ENCODE measurements at regions not wholly inside any gene's neighbourhood (a gene's known extent, or its start where the extent isn't known, plus 50 kb on each side); places are given as distances from the start of the nearest gene placed in this dataset.

- intact Hi-C loops (cut with DNase I): no loop called here
- ATAC-seq: no peak
- DNase-seq (ENCODE audit: low spot score): no peak
These were observed 735.6 kb upstream of the MARCKS start for GRCh38 chr6:113121571-113121970.

- DNase-seq (ENCODE audit: low spot score): no peak
- ATAC-seq: peak; percentile 83
- intact Hi-C loops (cut with DNase I): no loop called here
These were observed 735.1 kb upstream of the MARCKS start for GRCh38 chr6:113122060-113122459.

- DNase-seq (ENCODE audit: low spot score) (no peak), ATAC-seq (no peak)
- intact Hi-C loops (cut with DNase I): no loop called here
These were observed 731.5 kb upstream of the MARCKS start for GRCh38 chr6:113125626-113126025.

- no peak for ATAC-seq
- no peak for DNase-seq (ENCODE audit: low spot score)
- intact Hi-C loops (cut with DNase I): no loop called here
These were observed 729.2 kb upstream of the MARCKS start for GRCh38 chr6:113127786-113128419.

GRCh38 chr6:113128661-113129060 is 728.5 kb upstream of the MARCKS start:
- intact Hi-C loops (cut with DNase I): no loop called here
- ATAC-seq: no peak

GRCh38 chr6:113129991-113130390 is 727.2 kb upstream of the MARCKS start:
- intact Hi-C loops (cut with DNase I): no loop called here
- DNase-seq (ENCODE audit: low spot score) (no peak), ATAC-seq (no peak)

More at GRCh38 chr6:113128661-113129060, 728.5 kb upstream of the MARCKS start:
- no peak for DNase-seq (ENCODE audit: low spot score)

- intact Hi-C loops (cut with DNase I): no loop called here
- peak; percentile 83 for ATAC-seq
- DNase-seq (ENCODE audit: low spot score): peak; percentile 60
These were observed 719.7 kb upstream of the MARCKS start for GRCh38 chr6:113137426-113137825.

GRCh38 chr6:113140721-113141120 is 716.4 kb upstream of the MARCKS start:
- intact Hi-C loops (cut with DNase I): no loop called here
- no peak for DNase-seq (ENCODE audit: low spot score)
- ATAC-seq: no peak

- intact Hi-C loops (cut with DNase I): no loop called here
- DNase-seq (ENCODE audit: low spot score) (no peak), ATAC-seq (no peak)
These were observed 715.2 kb upstream of the MARCKS start for GRCh38 chr6:113141901-113142300.

GRCh38 chr6:113142671-113143174 is 714.4 kb upstream of the MARCKS start:
- ATAC-seq (no peak), DNase-seq (ENCODE audit: low spot score) (no peak)
- intact Hi-C loops (cut with DNase I): no loop called here

- ATAC-seq: no peak
- no peak for DNase-seq (ENCODE audit: low spot score)
- intact Hi-C loops (cut with DNase I): no loop called here
These were observed 713.9 kb upstream of the MARCKS start for GRCh38 chr6:113143206-113143605.

GRCh38 chr6:113144117-113144516 is 713.0 kb upstream of the MARCKS start:
- DNase-seq (ENCODE audit: low spot score) (no peak), ATAC-seq (no peak)
- intact Hi-C loops (cut with DNase I): no loop called here

- intact Hi-C loops (cut with DNase I): no loop called here
- ATAC-seq: no peak
- DNase-seq (ENCODE audit: low spot score): no peak
These were observed 710.3 kb upstream of the MARCKS start for GRCh38 chr6:113146878-113147277.

GRCh38 chr6:113147544-113147943 is 709.6 kb upstream of the MARCKS start:
- intact Hi-C loops (cut with DNase I): no loop called here

GRCh38 chr6:113148566-113148965 is 708.6 kb upstream of the MARCKS start:
- no peak for ATAC-seq
- intact Hi-C loops (cut with DNase I): no loop called here
- no peak for DNase-seq (ENCODE audit: low spot score)

More at GRCh38 chr6:113147544-113147943, 709.6 kb upstream of the MARCKS start:
- DNase-seq (ENCODE audit: low spot score) (no peak), ATAC-seq (no peak)

- DNase-seq (ENCODE audit: low spot score) (no peak), ATAC-seq (no peak)
- intact Hi-C loops (cut with DNase I): no loop called here
These were observed 707.6 kb upstream of the MARCKS start for GRCh38 chr6:113149511-113149910.

GRCh38 chr6:113160306-113161017 is 696.7 kb upstream of the MARCKS start:
- intact Hi-C loops (cut with DNase I): no loop called here
- peak; percentile 59 for ATAC-seq
- DNase-seq (ENCODE audit: low spot score): no peak

- ATAC-seq (peak; percentile 41), DNase-seq (ENCODE audit: low spot score) (no peak)
- intact Hi-C loops (cut with DNase I): no loop called here
These were observed 696.2 kb upstream of the MARCKS start for GRCh38 chr6:113161018-113161315.

- intact Hi-C loops (cut with DNase I): no loop called here
- no peak for ATAC-seq
- DNase-seq (ENCODE audit: low spot score): no peak
These were observed 694.4 kb upstream of the MARCKS start for GRCh38 chr6:113162739-113163138.

- ATAC-seq (no peak), DNase-seq (ENCODE audit: low spot score) (no peak)
- intact Hi-C loops (cut with DNase I): no loop called here
These were observed 689.1 kb upstream of the MARCKS start for GRCh38 chr6:113168057-113168456.

- intact Hi-C loops (cut with DNase I): no loop called here
- no peak for ATAC-seq
- DNase-seq (ENCODE audit: low spot score): no peak
These were observed 687.7 kb upstream of the MARCKS start for GRCh38 chr6:113169484-113169883.
